HEK293 (cell line): ENCODE measurements at regions not wholly inside any gene's neighbourhood (a gene's known extent, or its start where the extent isn't known, plus 50 kb on each side); places are given as distances from the start of the nearest gene placed in this dataset.

Source experiments
- CTCF ChIA-PET: fragments of 350-600 bp; formaldehyde crosslinking; extraction: SDS; loops from one replicate; lab custom pipeline; 2021; ENCODE audit warnings: antibody characterized with exemption; lab: Yijun Ruan, JAX
- POLR2A ChIA-PET: fragments of 300-600 bp; formaldehyde crosslinking; extraction: SDS; loops from one replicate; lab custom pipeline; 2020; ENCODE audit warnings: antibody characterized with exemption, inconsistent platforms; lab: Yijun Ruan, JAX
- H3K27ac ChIP-seq: fragments of 200-500 bp; sonication (Bioruptor generic); 2 replicates; pipeline ENCODE4 v1.5.1; 2014; ENCODE audit warnings: low read depth, low read length, control low read depth, inconsistent platforms; ENCODE audit errors: extremely low read depth
- H3K36me3 ChIP-seq, 2 experiments: fragments of 200-500 bp in 1 of 2; sonication (Bioruptor generic) in 1 of 2; 1 replicate in 1 of 2; 2 replicates in 1 of 2; pipeline ENCODE4 v1.5.1; 2014 to 2017; ENCODE audit warnings: inconsistent platforms in 2 of 2, low read length in 2 of 2; ENCODE audit not compliant: control insufficient read depth in 2 of 2, insufficient read depth in 1 of 2
- H3K4me1 ChIP-seq: fragments of 200-500 bp; sonication (Bioruptor generic); 2 replicates; pipeline ENCODE4 v1.5.1; 2014; ENCODE audit warnings: mild to moderate bottlenecking, low read length, inconsistent platforms; ENCODE audit not compliant: control insufficient read depth, insufficient read depth
- H3K4me3 ChIP-seq: 2 replicates; pipeline ENCODE4 v1.5.1; 2011; ENCODE audit warnings: low read depth, mild to moderate bottlenecking, control low read depth, low read length, moderate library complexity
- H3K9me3 ChIP-seq: fragments of 200-500 bp; sonication (Bioruptor generic); 2 replicates; pipeline ENCODE4 v1.5.1; 2014; ENCODE audit warnings: low read depth, low read length, inconsistent platforms; ENCODE audit not compliant: control insufficient read depth, insufficient read depth
- BCL11A ChIP-seq: fragments of 450-650 bp; formaldehyde crosslinking; IDR thresholded peaks from 2 replicates; pipeline ENCODE4 v1.5.1; 2016; ENCODE audit warnings: low read depth, missing biosample characterization, missing genetic modification characterization
- GLIS1 ChIP-seq: fragments of 450-650 bp; formaldehyde crosslinking; IDR thresholded peaks from 2 replicates; pipeline ENCODE4 v1.5.1; 2016; ENCODE audit warnings: missing biosample characterization, missing genetic modification characterization
- KLF10 ChIP-seq: fragments of 450-650 bp; IDR thresholded peaks from 2 replicates; pipeline ENCODE4 v1.5.1; 2018; ENCODE audit warnings: missing biosample characterization, mild to moderate bottlenecking, missing genetic modification characterization
- MYNN ChIP-seq: fragments of 450-650 bp; formaldehyde crosslinking; IDR thresholded peaks from 2 replicates; pipeline ENCODE4 v1.5.1; 2016; ENCODE audit warnings: missing biosample characterization, missing genetic modification characterization, borderline replicate concordance
- PRDM10 ChIP-seq: fragments of 450-650 bp; formaldehyde crosslinking; IDR thresholded peaks from 2 replicates; pipeline ENCODE4 v1.5.1; 2016; ENCODE audit warnings: missing biosample characterization, missing genetic modification characterization
- SCRT2 ChIP-seq: fragments of 450-650 bp; formaldehyde crosslinking; IDR thresholded peaks from 2 replicates; pipeline ENCODE4 v1.5.1; 2016; ENCODE audit warnings: missing biosample characterization, missing genetic modification characterization
- SP2 ChIP-seq: fragments of 450-650 bp; formaldehyde crosslinking; IDR thresholded peaks from 2 replicates; pipeline ENCODE4 v1.5.1; 2016; ENCODE audit warnings: missing biosample characterization, missing genetic modification characterization
- TCF7L2 ChIP-seq: IDR thresholded peaks from 2 replicates; pipeline ENCODE4 v1.6.1; 2011; ENCODE audit warnings: low read depth, mild to moderate bottlenecking, inconsistent platforms, low read length, moderate library complexity, borderline replicate concordance
- ZBTB48 ChIP-seq: fragments of 450-650 bp; formaldehyde crosslinking; IDR thresholded peaks from 2 replicates; pipeline ENCODE4 v1.5.1; 2016; ENCODE audit warnings: missing biosample characterization, missing genetic modification characterization
- ZBTB6 ChIP-seq: fragments of 450-650 bp; formaldehyde crosslinking; IDR thresholded peaks from 2 replicates; pipeline ENCODE4 v1.5.1; 2017; ENCODE audit warnings: missing biosample characterization, missing genetic modification characterization
- ZNF133 ChIP-seq: fragments of 450-650 bp; formaldehyde crosslinking; IDR thresholded peaks from 2 replicates; pipeline ENCODE4 v1.5.1; 2016; ENCODE audit warnings: missing biosample characterization, missing genetic modification characterization
- ZNF19 ChIP-seq: fragments of 450-650 bp; formaldehyde crosslinking; IDR thresholded peaks from 2 replicates; pipeline ENCODE4; 2016; ENCODE audit warnings: missing biosample characterization, missing genetic modification characterization, low read depth
- ZNF2 ChIP-seq: fragments of 450-650 bp; formaldehyde crosslinking; IDR thresholded peaks from 2 replicates; pipeline ENCODE4 v1.5.1; 2016; ENCODE audit warnings: missing biosample characterization, missing genetic modification characterization
- ZNF214 ChIP-seq: fragments of 450-650 bp; formaldehyde crosslinking; IDR thresholded peaks from 2 replicates; pipeline ENCODE4 v1.5.1; 2017; ENCODE audit warnings: missing biosample characterization, mild to moderate bottlenecking, missing genetic modification characterization, borderline replicate concordance
- ZNF223 ChIP-seq: fragments of 450-650 bp; formaldehyde crosslinking; IDR thresholded peaks from 2 replicates; pipeline ENCODE4 v1.5.1; 2016; ENCODE audit warnings: missing biosample characterization, missing genetic modification characterization
- ZNF274 ChIP-seq, 2 experiments: fragments of 200-500 bp in 1 of 2; fragments of 450-650 bp in 1 of 2; sonication (Bioruptor generic) in 1 of 2; formaldehyde crosslinking in 1 of 2; IDR thresholded peaks; 2 replicates each; pipeline versions ENCODE4 v1.5.1 to v1.6.1; 2014 to 2016; ENCODE audit warnings: borderline replicate concordance in 1 of 2, inconsistent platforms in 1 of 2, low read length in 1 of 2, missing biosample characterization in 1 of 2, missing genetic modification characterization in 1 of 2
- ZNF280D ChIP-seq: fragments of 450-650 bp; formaldehyde crosslinking; IDR thresholded peaks from 2 replicates; pipeline ENCODE4 v1.5.1; 2016; ENCODE audit warnings: missing biosample characterization, missing genetic modification characterization
- ZNF561 ChIP-seq: fragments of 450-650 bp; IDR thresholded peaks from 2 replicates; pipeline ENCODE4 v1.5.1; 2018; ENCODE audit warnings: missing biosample characterization, missing genetic modification characterization, borderline replicate concordance
- ZNF585B ChIP-seq: fragments of 450-650 bp; formaldehyde crosslinking; IDR thresholded peaks from 2 replicates; pipeline ENCODE4 v1.5.1; 2016; ENCODE audit warnings: missing biosample characterization, missing genetic modification characterization
- ZNF600 ChIP-seq: fragments of 450-650 bp; formaldehyde crosslinking; IDR thresholded peaks from 2 replicates; pipeline ENCODE4 v1.5.1; 2016; ENCODE audit warnings: missing biosample characterization, missing genetic modification characterization
- ZNF707 ChIP-seq: fragments of 450-650 bp; formaldehyde crosslinking; IDR thresholded peaks from 2 replicates; pipeline ENCODE4 v1.5.1; 2016; ENCODE audit warnings: missing biosample characterization, missing genetic modification characterization
- ZNF76 ChIP-seq: fragments of 450-650 bp; formaldehyde crosslinking; IDR thresholded peaks from 2 replicates; pipeline ENCODE4; 2016; ENCODE audit warnings: low read depth, missing biosample characterization, missing genetic modification characterization, borderline replicate concordance
- ZSCAN18 ChIP-seq: fragments of 450-650 bp; formaldehyde crosslinking; IDR thresholded peaks from 2 replicates; pipeline ENCODE4 v1.5.1; 2016; ENCODE audit warnings: missing biosample characterization, missing genetic modification characterization
- ZXDB ChIP-seq: fragments of 450-650 bp; formaldehyde crosslinking; IDR thresholded peaks from 2 replicates; pipeline ENCODE4 v1.5.1; 2016; ENCODE audit warnings: missing biosample characterization, missing genetic modification characterization

GRCh38 chr10:129136951-129137350 is 330.1 kb upstream of the MGMT start:
- no peak overlapping the region for H3K27ac ChIP-seq
- POLR2A ChIA-PET, result no interaction called here
- TF ChIP-seq ZNF19 (tag by site-specific recombination) (no peak), ZXDB (tag by site-specific recombination) (no peak), ZNF133 (tag by site-specific recombination) (no peak), PRDM10 (no peak), ZNF76 (tag by site-specific recombination) (no peak), ZNF274 (IDR thresholded peaks at IDR 0.05; ENCODE audit: low read length) (no peak), ZNF274 (tag by site-specific recombination; IDR thresholded peaks at IDR 0.05; ENCODE audit: borderline replicate concordance) (no peak), BCL11A (tag by site-specific recombination) (no peak), ZNF600 (no peak), ZNF561 (tag by site-specific recombination) (no peak), ZBTB6 (tag by site-specific recombination) (no peak), MYNN (no peak), ZNF585B (tag by site-specific recombination) (no peak), SP2 (tag by site-specific recombination) (no peak), TCF7L2 (no peak), GLIS1 (no peak), ZNF2 (no peak), ZNF223 (tag by site-specific recombination) (no peak), KLF10 (tag by site-specific recombination) (no peak)
- TF ChIP-seq, all 188 proteins: peak for 0
- H3K4me1 ChIP-seq, result no peaks in the 10 kb centered on the region
- CTCF ChIA-PET, result interaction anchor here (0.7 kb wide), 1 partner anchor 236 kb away, joined by 3 read pairs; no protein-coding TSS in a partner anchor
- H3K4me3 ChIP-seq, result no peak overlapping the region
- no peaks in the 10 kb centered on the region for H3K36me3 ChIP-seq
- H3K9me3 ChIP-seq, result no peaks in the 10 kb centered on the region

GRCh38 chr10:129140921-129141885 is 325.8 kb upstream of the MGMT start:
- H3K9me3 ChIP-seq, result no peaks in the 10 kb centered on the region
- no peak overlapping the region for H3K27ac ChIP-seq
- H3K4me3 ChIP-seq, result no peak overlapping the region
- no peaks in the 10 kb centered on the region for H3K4me1 ChIP-seq
- H3K36me3 ChIP-seq, result no peaks in the 10 kb centered on the region
- POLR2A ChIA-PET, result no interaction called here
- TF ChIP-seq SCRT2 (no peak), ZNF707 (no peak), ZNF214 (no peak), ZSCAN18 (tag by site-specific recombination) (no peak), ZNF280D (tag by site-specific recombination) (no peak), ZBTB48 (tag by site-specific recombination) (no peak)
- CTCF ChIA-PET, result interaction anchor here (0.7 kb wide), 1 partner anchor 1039 kb away, joined by 4 read pairs; no protein-coding TSS in a partner anchor
